ENCODE measurements at regions not wholly inside any gene's neighbourhood (a gene's known extent, or its start where the extent isn't known, plus 50 kb on each side); places are given as distances from the start of the nearest gene placed in this dataset.
A peak's percentile ranks its signal among the peaks of the same experiment; 100 is the strongest.
"Not testable (repeated sequence)": the region's sequence is repeated elsewhere in the genome, so short reads cannot be mapped to it uniquely, and the experiment has no call there.

- Histone ChIP-seq H3K36me3 (no peaks in the 10 kb centered on the region), H3K4me3 (no peak overlapping the region), H3K27me3 (no peaks in the 10 kb centered on the region), H3K9me3 (no peaks in the 10 kb centered on the region), H3K27ac (no peak overlapping the region), H3K4me1 (peaks cover 7% of the 10 kb centered on the region)
- TF ChIP-seq EP300 (IDR thresholded peaks at IDR 0.05) (no peak), POLR2AphosphoS5 (IDR thresholded peaks at IDR 0.05) (no peak), POLR2A (IDR thresholded peaks at IDR 0.05) (no peak)
- TF ChIP-seq, protein P1, sequence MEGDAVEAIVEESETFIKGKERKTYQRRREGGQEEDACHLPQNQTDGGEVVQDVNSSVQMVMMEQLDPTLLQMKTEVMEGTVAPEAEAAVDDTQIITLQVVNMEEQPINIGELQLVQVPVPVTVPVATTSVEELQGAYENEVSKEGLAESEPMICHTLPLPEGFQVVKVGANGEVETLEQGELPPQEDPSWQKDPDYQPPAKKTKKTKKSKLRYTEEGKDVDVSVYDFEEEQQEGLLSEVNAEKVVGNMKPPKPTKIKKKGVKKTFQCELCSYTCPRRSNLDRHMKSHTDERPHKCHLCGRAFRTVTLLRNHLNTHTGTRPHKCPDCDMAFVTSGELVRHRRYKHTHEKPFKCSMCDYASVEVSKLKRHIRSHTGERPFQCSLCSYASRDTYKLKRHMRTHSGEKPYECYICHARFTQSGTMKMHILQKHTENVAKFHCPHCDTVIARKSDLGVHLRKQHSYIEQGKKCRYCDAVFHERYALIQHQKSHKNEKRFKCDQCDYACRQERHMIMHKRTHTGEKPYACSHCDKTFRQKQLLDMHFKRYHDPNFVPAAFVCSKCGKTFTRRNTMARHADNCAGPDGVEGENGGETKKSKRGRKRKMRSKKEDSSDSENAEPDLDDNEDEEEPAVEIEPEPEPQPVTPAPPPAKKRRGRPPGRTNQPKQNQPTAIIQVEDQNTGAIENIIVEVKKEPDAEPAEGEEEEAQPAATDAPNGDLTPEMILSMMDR (IDR thresholded peaks at IDR 0.05), result no peak
- no peak for DNase-seq (ENCODE audit: low spot score in 2 of 2)
- 96% methylated on average over 5 of the region's 5 CpGs for WGBS
These were observed 74.1 kb downstream of the LYZL2 start for GRCh38 chr10:30555465-30555864.

DNA sequence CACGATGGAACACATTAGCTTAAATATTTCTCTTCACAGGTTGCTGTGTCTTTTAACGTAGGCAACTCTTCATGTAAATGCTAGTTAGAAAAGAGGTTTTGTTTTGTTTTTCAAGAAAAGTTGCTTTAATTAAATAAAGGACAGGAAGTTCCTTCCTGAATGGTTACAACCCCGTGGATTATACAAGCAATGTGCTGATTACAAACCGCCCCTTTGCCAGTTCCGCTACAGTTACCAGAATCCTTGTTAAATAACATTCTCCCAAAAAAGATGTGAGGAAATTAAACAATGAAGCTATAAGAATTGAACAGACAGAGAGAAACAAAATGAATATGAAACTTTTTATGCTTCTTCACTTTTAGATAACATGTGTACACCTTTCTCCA, 75.1 kb downstream of the LYZL2 start:
- 58% methylated on average over 5 of the region's 5 CpGs for WGBS
- H3K4me3 ChIP-seq, result peak overlapping the region; percentile 26

DNA sequence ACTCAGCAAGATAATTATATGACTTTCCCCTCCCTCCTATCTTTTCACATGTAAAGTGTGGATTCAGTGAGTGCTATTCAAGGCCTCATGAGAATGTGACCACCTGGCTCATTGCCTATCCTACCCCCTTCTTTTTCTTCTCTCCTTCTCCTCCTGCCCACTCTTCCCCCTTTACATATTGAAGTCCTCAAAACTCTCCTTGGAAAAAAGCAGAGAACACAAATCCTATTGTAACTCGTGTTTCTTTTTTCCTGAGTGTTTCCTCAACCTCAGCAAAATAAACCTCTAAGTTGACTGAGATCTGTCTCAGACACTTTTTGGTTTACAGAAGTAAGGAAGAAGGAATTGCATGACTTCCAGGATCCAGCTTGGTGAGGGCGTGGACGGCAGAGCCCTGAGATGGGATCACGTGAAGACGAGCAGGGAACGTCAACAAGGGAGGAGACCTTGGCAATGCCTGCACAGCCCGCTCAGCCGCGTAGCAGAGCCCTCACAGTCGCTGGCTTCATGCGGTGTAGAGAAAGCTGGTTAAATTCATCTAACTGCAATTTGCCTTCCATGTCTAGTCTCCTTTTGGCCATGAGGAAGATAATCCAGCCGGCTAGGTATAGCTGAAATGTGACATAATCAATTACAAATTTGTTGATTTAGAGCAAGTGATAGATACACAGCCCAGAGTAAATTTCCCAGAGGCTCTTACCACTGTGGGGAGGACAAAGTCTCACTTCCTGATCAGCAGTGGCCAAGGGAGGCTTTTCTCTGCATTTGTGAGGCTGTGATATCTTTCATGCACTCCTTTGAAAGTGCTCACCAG, 75.7 kb downstream of the LYZL2 start:
- WGBS, result 29% methylated on average over 12 of the region's 12 CpGs
- H3K9me3 ChIP-seq, result no peaks in the 10 kb centered on the region
- no peaks in the 10 kb centered on the region for H3K27me3 ChIP-seq
- DNase-seq (ENCODE audit: low spot score in 2 of 2), result peak; percentile 88 to 89
- H3K4me1 ChIP-seq, result peaks cover 7% of the 10 kb centered on the region
- peak overlapping the region; percentile 26 for H3K4me3 ChIP-seq
- H3K27ac ChIP-seq, result peak overlapping the region; percentile 90
- H3K36me3 ChIP-seq, result no peaks in the 10 kb centered on the region
- TF ChIP-seq EP300 (IDR thresholded peaks at IDR 0.05) (no peak), POLR2AphosphoS5 (IDR thresholded peaks at IDR 0.05) (peak in 1 of 3 donors; percentile 30), POLR2A (IDR thresholded peaks at IDR 0.05) (peak in 1 of 2 donors; percentile 47)
- TF ChIP-seq, protein P1 (IDR thresholded peaks at IDR 0.05), result no peak

More for the DNA sequence above, 75.1 kb downstream of the LYZL2 start:
- Histone ChIP-seq H3K27ac (peak overlapping the region; percentile 90), H3K27me3 (no peaks in the 10 kb centered on the region), H3K4me1 (peaks cover 7% of the 10 kb centered on the region), H3K36me3 (no peaks in the 10 kb centered on the region), H3K9me3 (no peaks in the 10 kb centered on the region)
- no peak for DNase-seq (ENCODE audit: low spot score in 2 of 2)
- TF ChIP-seq, protein P1 (IDR thresholded peaks at IDR 0.05), result no peak
- no peak for TF ChIP-seq POLR2AphosphoS5 (IDR thresholded peaks at IDR 0.05)

DNA sequence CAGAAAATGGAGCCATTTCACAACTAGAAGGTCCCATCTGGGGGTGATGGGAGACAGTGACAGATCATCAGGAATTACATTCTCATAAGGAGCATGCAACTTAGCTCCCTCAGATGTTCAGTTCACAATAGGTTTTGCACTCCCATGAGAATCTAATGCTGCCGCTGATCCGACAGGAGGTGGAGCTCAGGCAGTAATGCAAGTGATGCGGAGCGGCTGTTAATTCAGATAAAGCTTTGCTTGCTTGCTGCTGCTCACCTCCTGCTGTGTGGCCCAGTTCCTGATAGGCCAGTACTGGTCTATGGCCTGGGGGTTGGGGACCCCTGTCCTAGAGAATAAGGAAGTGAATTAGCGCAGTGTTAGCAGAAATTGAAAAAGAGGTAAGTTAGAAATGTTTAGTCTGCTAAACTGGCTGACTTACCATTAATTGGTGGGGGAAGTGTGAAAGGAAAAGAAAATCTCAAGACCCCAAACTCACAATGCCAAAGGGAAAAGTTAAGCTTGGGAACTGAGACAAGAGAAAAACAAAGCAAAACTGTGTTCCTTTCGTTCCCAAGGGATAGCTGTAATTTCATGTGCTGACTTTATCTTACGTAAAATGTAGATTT, 76.4 kb downstream of the LYZL2 start:
- TF ChIP-seq EP300 (IDR thresholded peaks at IDR 0.05) (no peak), POLR2AphosphoS5 (IDR thresholded peaks at IDR 0.05) (no peak)
- TF ChIP-seq, protein P1 (IDR thresholded peaks at IDR 0.05), result no peak
- WGBS, result 81% methylated on average over 7 of the region's 7 CpGs
- Histone ChIP-seq H3K9me3 (no peaks in the 10 kb centered on the region), H3K36me3 (no peaks in the 10 kb centered on the region), H3K27ac (peak overlapping the region; percentile 90), H3K27me3 (no peaks in the 10 kb centered on the region), H3K4me1 (peaks cover 7% of the 10 kb centered on the region), H3K4me3 (no peak overlapping the region)
- DNase-seq (ENCODE audit: low spot score in 2 of 2), result no peak

DNA sequence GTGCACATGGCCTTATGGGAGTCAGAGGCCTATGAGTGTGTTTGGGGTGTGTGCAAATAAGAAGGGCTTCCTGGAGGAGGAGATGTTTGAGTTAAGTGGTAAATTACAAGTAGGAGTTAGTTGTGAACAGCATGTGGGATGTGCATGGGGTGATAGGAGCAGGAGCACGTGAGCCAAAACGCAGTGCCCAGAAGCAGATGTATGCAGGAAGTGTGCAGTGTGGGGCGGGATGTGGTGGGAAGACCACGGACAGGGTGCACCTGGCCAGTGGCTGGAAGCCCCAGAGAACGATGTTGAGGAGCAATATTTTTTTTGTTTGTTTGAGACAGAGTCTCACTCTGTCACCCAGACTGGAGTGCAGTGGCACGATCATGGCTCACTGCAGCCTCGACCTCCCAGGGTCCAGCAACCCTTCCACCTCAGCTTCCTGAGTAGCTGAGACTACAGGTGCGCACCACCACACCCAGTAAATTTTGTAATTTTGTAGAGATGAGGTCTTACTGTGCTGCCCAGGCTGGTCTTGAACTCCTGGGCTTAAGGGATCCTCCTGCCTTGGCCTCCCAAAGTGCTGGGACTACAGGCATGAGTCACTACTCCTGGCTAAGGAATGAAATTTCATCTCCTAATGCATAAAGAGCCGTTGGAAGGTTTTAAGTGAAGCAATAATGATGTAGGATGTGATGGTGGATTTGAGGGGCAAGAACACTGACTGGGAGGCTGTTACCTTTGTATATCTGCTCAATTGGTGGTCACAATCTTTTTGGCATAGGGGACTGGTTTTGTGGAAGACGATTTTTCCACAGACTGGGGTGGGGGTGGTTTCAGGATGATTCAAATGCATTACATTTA, 78.4 kb downstream of the LYZL2 start:
- no peaks in the 10 kb centered on the region for H3K36me3 ChIP-seq

GRCh38 chr10:30549134-30549687, 80.3 kb downstream of the LYZL2 start:
- not testable (repeated sequence) for H3K4me1 ChIP-seq; H3K27me3 ChIP-seq; H3K9me3 ChIP-seq; H3K4me3 ChIP-seq; DNase-seq (ENCODE audit: low spot score in 2 of 2); H3K27ac ChIP-seq; H3K36me3 ChIP-seq
- WGBS, result 85% methylated on average over 6 of the region's 6 CpGs

More for the DNA sequence above, 78.4 kb downstream of the LYZL2 start:
- TF ChIP-seq EP300 (IDR thresholded peaks at IDR 0.05) (no peak), POLR2AphosphoS5 (IDR thresholded peaks at IDR 0.05) (no peak), POLR2A (IDR thresholded peaks at IDR 0.05) (no peak)
- TF ChIP-seq, protein P1 (IDR thresholded peaks at IDR 0.05), result no peak
- Histone ChIP-seq H3K4me1 (peaks cover 7% of the 10 kb centered on the region), H3K9me3 (no peaks in the 10 kb centered on the region), H3K27ac (no peak overlapping the region), H3K27me3 (no peaks in the 10 kb centered on the region), H3K4me3 (no peak overlapping the region)
- 89% methylated on average over 10 of the region's 10 CpGs for WGBS
- DNase-seq (ENCODE audit: low spot score in 2 of 2), result no peak

Measured in suprapubic skin (tissue), 4 donors.